ENCODE measurements at regions not wholly inside any gene's neighbourhood (a gene's known extent, or its start where the extent isn't known, plus 50 kb on each side); places are given as distances from the start of the nearest gene placed in this dataset.
A peak's percentile ranks its signal among the peaks of the same experiment; 100 is the strongest.

GRCh38 chr1:78831731-78832360 is 174.7 kb downstream of the ADGRL4 start:
- Histone ChIP-seq H3K36me3 (no peaks in the 10 kb centered on the region), H3K9me3 (no peaks in the 10 kb centered on the region), H3K4me1 (no peaks in the 10 kb centered on the region), H3K27ac (no peak overlapping the region), H3K4me3 (no peak overlapping the region), H3K27me3 (no peaks in the 10 kb centered on the region)
- TF ChIP-seq POLR2A (IDR thresholded peaks at IDR 0.05) (no peak), CTCF (IDR thresholded peaks at IDR 0.05) (no peak)
- intact Hi-C loops (cut with DNase I; ENCODE audit: low total_unique reads) = no loop called here
- DNase-seq = no peak

GRCh38 chr1:78833491-78833890 is 173.0 kb downstream of the ADGRL4 start:
- TF ChIP-seq CTCF (IDR thresholded peaks at IDR 0.05) (no peak), POLR2A (IDR thresholded peaks at IDR 0.05) (no peak)
- no peaks in the 10 kb centered on the region for H3K36me3 ChIP-seq
- H3K27me3 ChIP-seq = no peaks in the 10 kb centered on the region
- H3K4me1 ChIP-seq = no peaks in the 10 kb centered on the region
- H3K4me3 ChIP-seq = no peak overlapping the region
- H3K9me3 ChIP-seq = no peaks in the 10 kb centered on the region
- intact Hi-C loops (cut with DNase I; ENCODE audit: low total_unique reads) = no loop called here
- DNase-seq = no peak
- H3K27ac ChIP-seq = no peak overlapping the region

- intact Hi-C loops (cut with DNase I; ENCODE audit: low total_unique reads) = no loop called here
- H3K27ac ChIP-seq = no peak overlapping the region
- no peak for TF ChIP-seq POLR2A (IDR thresholded peaks at IDR 0.05)
- no peak for TF ChIP-seq CTCF (IDR thresholded peaks at IDR 0.05)
Observed at GRCh38 chr1:78834201-78834741, 172.3 kb downstream of the ADGRL4 start.

GRCh38 chr1:78836726-78837125 is 169.8 kb downstream of the ADGRL4 start:
- H3K4me1 ChIP-seq = no peaks in the 10 kb centered on the region
- intact Hi-C loops (cut with DNase I; ENCODE audit: low total_unique reads) = no loop called here
- no peaks in the 10 kb centered on the region for H3K9me3 ChIP-seq
- TF ChIP-seq POLR2A (IDR thresholded peaks at IDR 0.05) (no peak), CTCF (IDR thresholded peaks at IDR 0.05) (no peak)
- H3K4me3 ChIP-seq = no peak overlapping the region
- no peak for DNase-seq
- no peaks in the 10 kb centered on the region for H3K36me3 ChIP-seq
- H3K27me3 ChIP-seq = no peaks in the 10 kb centered on the region
- H3K27ac ChIP-seq = no peak overlapping the region

More at GRCh38 chr1:78834201-78834741, 172.3 kb downstream of the ADGRL4 start:
- no peaks in the 10 kb centered on the region for H3K36me3 ChIP-seq
- H3K9me3 ChIP-seq = no peaks in the 10 kb centered on the region
- no peaks in the 10 kb centered on the region for H3K27me3 ChIP-seq
- H3K4me3 ChIP-seq = no peak overlapping the region
- no peak for DNase-seq
- H3K4me1 ChIP-seq = no peaks in the 10 kb centered on the region

GRCh38 chr1:78839704-78840277 is 166.7 kb downstream of the ADGRL4 start:
- Histone ChIP-seq H3K4me3 (no peak overlapping the region), H3K27me3 (no peaks in the 10 kb centered on the region), H3K36me3 (no peaks in the 10 kb centered on the region), H3K9me3 (no peaks in the 10 kb centered on the region), H3K27ac (no peak overlapping the region), H3K4me1 (no peaks in the 10 kb centered on the region)
- no peak for DNase-seq
- no peak for TF ChIP-seq POLR2A (IDR thresholded peaks at IDR 0.05)
- peak; percentile 38 to 54 (median 42) for TF ChIP-seq CTCF (IDR thresholded peaks at IDR 0.05)
- intact Hi-C loops (cut with DNase I; ENCODE audit: low total_unique reads) = no loop called here

Data from uterus (tissue), 3 donors.